Left ventricle myocardium inferior (tissue), 1 donor: ENCODE measurements at regions not wholly inside any gene's neighbourhood (a gene's known extent, or its start where the extent isn't known, plus 50 kb on each side); places are given as distances from the start of the nearest gene placed in this dataset.

Experiments used
- DNase-seq: peaks from one replicate; pipeline ENCODE4 v3.0.0-alpha.2; 2020
- H3K27ac ChIP-seq: fragments of 200-600 bp; replicated peaks from 2 replicates; pipeline ENCODE4 v1.8.0; 2021
- H3K27me3 ChIP-seq: fragments of 200-600 bp; 2 replicates; pipeline ENCODE4 v1.8.0; 2021; ENCODE audit warnings: low read depth
- H3K36me3 ChIP-seq: fragments of 200-600 bp; 2 replicates; pipeline ENCODE4 v1.8.0; 2021
- H3K4me1 ChIP-seq: fragments of 200-600 bp; 2 replicates; pipeline ENCODE4 v1.8.0; 2021
- H3K4me3 ChIP-seq: fragments of 200-600 bp; 2 replicates; pipeline ENCODE4 v1.8.0; 2021; ENCODE audit warnings: mild to moderate bottlenecking, moderate library complexity
- H3K9me3 ChIP-seq: fragments of 200-600 bp; replicated peaks from 2 replicates; pipeline ENCODE4 v1.8.0; 2021
- CTCF ChIP-seq: fragments of 200-600 bp; IDR thresholded peaks from 2 replicates; pipeline ENCODE4 v1.8.0; 2021; ENCODE audit warnings: antibody characterized with exemption, mild to moderate bottlenecking, borderline replicate concordance
- intact Hi-C: fragments of 100-400 bp; cut with micrococcal nuclease; formaldehyde crosslinking; loops from one replicate; pipeline ENCODE4 v1.11.0; 2022
- donor health status: DM: no; HTN: yes; CAD: no; lungs with severe emphysema.

GRCh38 chr4:46549125-46549524, 159.2 kb upstream of the GABRA2 start:
- intact Hi-C loops: no loop called here
- no peak for TF ChIP-seq CTCF
- Histone ChIP-seq H3K4me3 (no peak overlapping the region), H3K4me1 (no peaks in the 10 kb centered on the region), H3K9me3 (no peaks in the 10 kb centered on the region), H3K27me3 (no peaks in the 10 kb centered on the region), H3K27ac (no peak overlapping the region), H3K36me3 (no peaks in the 10 kb centered on the region)
- DNase-seq: no peak

GRCh38 chr4:46524751-46525150, 134.8 kb upstream of the GABRA2 start:
- Histone ChIP-seq H3K4me3 (no peak overlapping the region), H3K36me3 (no peaks in the 10 kb centered on the region), H3K9me3 (peaks cover 24% of the 10 kb centered on the region), H3K27me3 (no peaks in the 10 kb centered on the region), H3K4me1 (no peaks in the 10 kb centered on the region), H3K27ac (no peak overlapping the region)
- no peak for DNase-seq
- intact Hi-C loops: no loop called here
- no peak for TF ChIP-seq CTCF

- Histone ChIP-seq H3K27ac (no peak overlapping the region), H3K4me1 (no peaks in the 10 kb centered on the region), H3K27me3 (no peaks in the 10 kb centered on the region), H3K9me3 (peaks cover 27% of the 10 kb centered on the region), H3K36me3 (no peaks in the 10 kb centered on the region), H3K4me3 (no peak overlapping the region)
- DNase-seq: no peak
- TF ChIP-seq CTCF: no peak
- intact Hi-C loops: no loop called here
These were observed 130.4 kb upstream of the GABRA2 start for GRCh38 chr4:46520361-46520760.

DNA sequence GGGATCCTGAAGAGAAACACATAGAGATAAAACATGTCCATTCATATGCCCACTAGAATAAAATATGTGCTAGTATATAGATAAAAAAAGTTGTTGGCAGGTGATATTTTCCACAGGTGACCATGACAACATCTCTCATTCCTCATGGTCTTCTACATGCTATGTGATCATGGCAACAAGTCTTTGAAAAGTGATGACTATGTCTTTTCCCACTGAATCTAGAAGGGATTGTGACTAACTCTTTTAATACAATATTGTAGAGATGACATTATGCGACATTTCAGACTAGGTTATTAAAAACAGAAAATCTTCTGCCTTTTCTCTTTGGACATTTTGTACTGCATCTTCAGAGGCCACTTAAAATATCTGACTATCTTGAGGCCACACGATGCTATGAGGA, 126.0 kb upstream of the GABRA2 start:
- intact Hi-C loops: no loop called here

DNA sequence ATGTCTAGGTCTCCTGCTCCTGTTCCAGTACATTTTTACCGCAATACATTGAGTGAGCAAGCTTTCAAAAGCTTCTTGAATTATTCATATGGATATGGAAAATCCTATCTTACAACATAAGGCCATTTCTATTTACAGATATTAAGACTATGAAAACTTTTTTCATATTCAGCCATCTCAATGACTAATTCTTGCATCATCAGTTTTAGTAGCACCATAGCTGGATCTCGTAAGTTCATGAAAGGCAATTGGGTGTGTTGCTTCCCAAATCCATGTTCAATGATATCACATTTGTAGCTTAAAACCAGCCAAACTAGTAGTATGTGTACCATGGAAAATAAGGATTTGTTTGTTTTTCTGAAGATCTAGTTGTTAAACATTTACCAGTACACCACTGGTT, 118.3 kb upstream of the GABRA2 start:
- no peak overlapping the region for H3K27ac ChIP-seq
- no peaks in the 10 kb centered on the region for H3K36me3 ChIP-seq
- no peak for TF ChIP-seq CTCF
- H3K4me1 ChIP-seq: no peaks in the 10 kb centered on the region
- H3K9me3 ChIP-seq: no peaks in the 10 kb centered on the region
- H3K4me3 ChIP-seq: no peak overlapping the region
- intact Hi-C loops: no loop called here
- no peaks in the 10 kb centered on the region for H3K27me3 ChIP-seq
- no peak for DNase-seq

More for the DNA sequence above, 126.0 kb upstream of the GABRA2 start:
- no peak for DNase-seq
- no peaks in the 10 kb centered on the region for H3K4me1 ChIP-seq
- no peaks in the 10 kb centered on the region for H3K27me3 ChIP-seq
- TF ChIP-seq CTCF: no peak
- H3K9me3 ChIP-seq: peaks cover 3% of the 10 kb centered on the region
- no peak overlapping the region for H3K4me3 ChIP-seq
- H3K27ac ChIP-seq: no peak overlapping the region
- H3K36me3 ChIP-seq: no peaks in the 10 kb centered on the region

DNA sequence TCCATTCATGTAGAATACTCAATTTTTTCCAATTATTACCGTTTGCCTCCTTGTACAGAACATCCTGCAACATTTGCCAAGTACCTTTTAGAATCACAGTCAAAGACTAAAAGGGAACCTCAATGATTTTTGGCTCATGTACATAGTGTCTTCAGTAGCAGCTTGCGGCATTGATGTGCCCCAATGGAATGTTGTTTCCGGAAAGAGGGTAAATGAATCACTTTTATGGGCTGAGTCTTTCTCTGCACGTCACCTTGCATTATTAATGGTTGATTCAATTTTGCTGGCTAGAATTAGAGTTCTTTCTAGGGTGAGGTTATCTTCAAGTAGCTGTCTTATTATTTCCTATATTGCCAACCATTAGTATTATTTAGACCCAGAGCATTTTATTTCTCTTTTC, 116.9 kb upstream of the GABRA2 start:
- DNase-seq: no peak

More for the DNA sequence above, 116.9 kb upstream of the GABRA2 start:
- TF ChIP-seq CTCF: no peak
- Histone ChIP-seq H3K4me1 (no peaks in the 10 kb centered on the region), H3K4me3 (no peak overlapping the region), H3K9me3 (no peaks in the 10 kb centered on the region), H3K36me3 (no peaks in the 10 kb centered on the region), H3K27ac (no peak overlapping the region), H3K27me3 (no peaks in the 10 kb centered on the region)
- intact Hi-C loops: no loop called here
